ENCODE measurements at regions not wholly inside any gene's neighbourhood (a gene's known extent, or its start where the extent isn't known, plus 50 kb on each side); places are given as distances from the start of the nearest gene placed in this dataset.

DNA sequence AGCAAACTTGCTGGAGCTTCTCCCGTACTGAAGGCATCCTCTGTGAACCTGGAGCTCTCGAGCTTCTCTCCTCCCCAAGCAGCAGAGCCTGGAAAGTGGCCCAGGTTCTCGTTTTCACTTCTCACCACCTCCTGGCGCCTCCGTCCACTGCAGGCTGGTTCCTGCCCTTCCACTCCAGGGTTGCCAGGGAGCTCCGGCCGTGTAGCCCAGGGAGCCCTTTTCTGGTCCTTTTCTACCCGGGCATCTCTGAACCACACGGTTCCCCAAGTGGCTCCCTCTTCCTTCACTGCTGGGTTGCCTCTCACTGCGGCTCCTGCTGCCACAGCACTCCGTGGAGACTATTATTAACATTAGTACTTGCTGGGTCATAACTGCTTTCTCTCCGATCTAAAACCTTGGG lies 208.6 kb upstream of the PPP2R2D start:
- no peaks in the 10 kb centered on the region for H3K4me1 ChIP-seq
- H3K9me3 ChIP-seq = no peaks in the 10 kb centered on the region
- no peak for ATAC-seq
- H3K4me3 ChIP-seq = no peak overlapping the region
- intact Hi-C loops (cut with DNase I) = no loop called here
- no peaks in the 10 kb centered on the region for H3K27me3 ChIP-seq (ENCODE audit: low read depth)
- no peaks in the 10 kb centered on the region for H3K36me3 ChIP-seq
- DNase-seq = no peak
- TF ChIP-seq, protein P1, sequence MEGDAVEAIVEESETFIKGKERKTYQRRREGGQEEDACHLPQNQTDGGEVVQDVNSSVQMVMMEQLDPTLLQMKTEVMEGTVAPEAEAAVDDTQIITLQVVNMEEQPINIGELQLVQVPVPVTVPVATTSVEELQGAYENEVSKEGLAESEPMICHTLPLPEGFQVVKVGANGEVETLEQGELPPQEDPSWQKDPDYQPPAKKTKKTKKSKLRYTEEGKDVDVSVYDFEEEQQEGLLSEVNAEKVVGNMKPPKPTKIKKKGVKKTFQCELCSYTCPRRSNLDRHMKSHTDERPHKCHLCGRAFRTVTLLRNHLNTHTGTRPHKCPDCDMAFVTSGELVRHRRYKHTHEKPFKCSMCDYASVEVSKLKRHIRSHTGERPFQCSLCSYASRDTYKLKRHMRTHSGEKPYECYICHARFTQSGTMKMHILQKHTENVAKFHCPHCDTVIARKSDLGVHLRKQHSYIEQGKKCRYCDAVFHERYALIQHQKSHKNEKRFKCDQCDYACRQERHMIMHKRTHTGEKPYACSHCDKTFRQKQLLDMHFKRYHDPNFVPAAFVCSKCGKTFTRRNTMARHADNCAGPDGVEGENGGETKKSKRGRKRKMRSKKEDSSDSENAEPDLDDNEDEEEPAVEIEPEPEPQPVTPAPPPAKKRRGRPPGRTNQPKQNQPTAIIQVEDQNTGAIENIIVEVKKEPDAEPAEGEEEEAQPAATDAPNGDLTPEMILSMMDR (IDR thresholded peaks at IDR 0.05) = no peak
- H3K27ac ChIP-seq = no peak overlapping the region

DNA sequence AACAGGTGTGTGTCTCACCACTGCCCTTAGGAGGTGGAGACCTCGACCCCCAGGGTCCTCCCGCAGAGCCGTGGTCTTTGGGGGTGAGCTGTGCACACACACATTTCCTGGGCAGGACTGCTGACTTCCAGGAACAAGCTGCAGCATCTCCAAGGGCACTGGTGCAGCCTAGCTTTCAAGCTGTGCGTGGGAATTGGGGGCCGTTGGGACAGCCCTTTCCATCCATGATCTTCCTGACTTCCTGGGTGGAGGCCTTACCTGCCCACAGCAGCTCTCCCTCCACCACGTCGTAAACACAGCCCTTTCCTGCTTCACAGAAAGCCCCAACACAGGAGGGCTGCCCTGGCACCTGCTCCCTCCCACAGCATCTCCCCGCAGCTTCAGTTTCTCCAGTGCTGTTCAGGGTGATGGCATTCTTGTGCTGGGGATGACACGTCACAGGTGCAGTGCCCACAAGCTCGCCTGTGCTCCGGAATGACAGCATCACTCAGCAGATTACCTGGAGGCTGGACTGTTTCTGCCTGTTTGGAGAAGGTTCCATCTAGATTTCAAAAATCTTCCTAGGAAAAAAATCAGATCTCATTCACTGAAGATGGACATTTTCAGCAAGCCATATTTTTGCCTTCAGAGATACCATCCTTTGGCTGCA lies 208.0 kb upstream of the PPP2R2D start:
- TF ChIP-seq, protein P1 (IDR thresholded peaks at IDR 0.05) = no peak
- intact Hi-C loops (cut with DNase I) = no loop called here
- DNase-seq = no peak

DNA sequence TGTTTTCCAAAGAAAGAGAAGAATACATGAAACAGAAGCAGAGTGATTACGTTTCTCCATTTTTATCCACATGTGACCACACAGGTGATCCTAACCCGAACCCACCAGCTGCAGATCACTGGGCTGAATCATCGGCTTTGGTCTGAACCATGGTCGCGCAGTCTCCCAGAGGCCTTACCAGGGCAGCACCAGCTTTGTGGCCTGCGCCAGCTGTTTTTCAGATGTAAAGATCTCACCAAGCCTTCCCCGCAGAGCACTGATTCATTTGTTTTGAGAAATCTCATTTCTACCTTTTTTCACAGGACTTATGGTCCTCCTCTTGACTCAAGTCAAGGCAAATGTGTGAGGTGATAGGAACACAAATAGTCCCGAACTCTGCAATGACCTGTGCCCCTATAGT lies 207.0 kb upstream of the PPP2R2D start:
- Histone ChIP-seq H3K27me3 (ENCODE audit: low read depth) (no peaks in the 10 kb centered on the region), H3K27ac (no peak overlapping the region), H3K9me3 (no peaks in the 10 kb centered on the region), H3K36me3 (no peaks in the 10 kb centered on the region), H3K4me1 (no peaks in the 10 kb centered on the region), H3K4me3 (no peak overlapping the region)
- TF ChIP-seq, protein P1 (IDR thresholded peaks at IDR 0.05) = no peak
- intact Hi-C loops (cut with DNase I) = no loop called here
- DNase-seq = no peak
- ATAC-seq = no peak

More for the DNA sequence above, 208.0 kb upstream of the PPP2R2D start:
- Histone ChIP-seq H3K4me3 (no peak overlapping the region), H3K4me1 (no peaks in the 10 kb centered on the region), H3K27me3 (ENCODE audit: low read depth) (no peaks in the 10 kb centered on the region), H3K9me3 (no peaks in the 10 kb centered on the region), H3K36me3 (no peaks in the 10 kb centered on the region), H3K27ac (no peak overlapping the region)
- no peak for ATAC-seq

- H3K36me3 ChIP-seq = no peaks in the 10 kb centered on the region
- TF ChIP-seq, protein P1 (IDR thresholded peaks at IDR 0.05) = no peak
- intact Hi-C loops (cut with DNase I) = no loop called here
- ATAC-seq (no peak), DNase-seq (no peak)
- H3K4me1 ChIP-seq = no peaks in the 10 kb centered on the region
- no peak overlapping the region for H3K4me3 ChIP-seq
- no peaks in the 10 kb centered on the region for H3K27me3 ChIP-seq (ENCODE audit: low read depth)
- H3K9me3 ChIP-seq = no peaks in the 10 kb centered on the region
- H3K27ac ChIP-seq = no peak overlapping the region
Observed at GRCh38 chr10:131694168-131694780, 206.5 kb upstream of the PPP2R2D start.

GRCh38 chr10:131694781-131695495 lies 205.9 kb upstream of the PPP2R2D start:
- no peaks in the 10 kb centered on the region for H3K27me3 ChIP-seq (ENCODE audit: low read depth)
- intact Hi-C loops (cut with DNase I) = no loop called here
- H3K4me1 ChIP-seq = no peaks in the 10 kb centered on the region
- TF ChIP-seq, protein P1 (IDR thresholded peaks at IDR 0.05) = no peak
- H3K4me3 ChIP-seq = no peak overlapping the region
- ATAC-seq (no peak), DNase-seq (no peak)
- H3K27ac ChIP-seq = no peak overlapping the region
- no peaks in the 10 kb centered on the region for H3K36me3 ChIP-seq
- H3K9me3 ChIP-seq = no peaks in the 10 kb centered on the region
